AG04449 (cell line): ENCODE measurements at regions not wholly inside any gene's neighbourhood (a gene's known extent, or its start where the extent isn't known, plus 50 kb on each side); places are given as distances from the start of the nearest gene placed in this dataset.
"Not testable (repeated sequence)": the region's sequence is repeated elsewhere in the genome, so short reads cannot be mapped to it uniquely, and the experiment has no call there.

ENCODE experiments used
- CTCF ChIA-PET: fragments of 350-600 bp; formaldehyde crosslinking; extraction: SDS; loops from one replicate; lab custom pipeline; 2021; ENCODE audit warnings: antibody characterized with exemption; lab: Yijun Ruan, JAX
- POLR2A ChIA-PET: fragments of 400-600, 350-600 bp; formaldehyde crosslinking; extraction: SDS; loops from one replicate; lab custom pipeline; 2020; ENCODE audit warnings: antibody characterized with exemption, inconsistent platforms; lab: Yijun Ruan, JAX
- DNase-seq: peaks from one replicate; pipeline ENCODE4 v3.0.0-alpha.2; 2010; ENCODE audit warnings: low read depth, low spot score
- H3K4me3 ChIP-seq: 2 replicates; pipeline ENCODE4 v1.5.1; 2011; ENCODE audit warnings: low read depth, mild to moderate bottlenecking, control low read depth, low read length
- TF ChIP-seq, protein P1 (sequence below): IDR thresholded peaks from one replicate; pipeline ENCODE4 v1.5.1; 2011; ENCODE audit warnings: mild to moderate bottlenecking, moderate library complexity, low read length, control low read depth, inconsistent platforms; ENCODE audit not compliant: insufficient read depth; ENCODE audit errors: missing control alignments

DNA sequence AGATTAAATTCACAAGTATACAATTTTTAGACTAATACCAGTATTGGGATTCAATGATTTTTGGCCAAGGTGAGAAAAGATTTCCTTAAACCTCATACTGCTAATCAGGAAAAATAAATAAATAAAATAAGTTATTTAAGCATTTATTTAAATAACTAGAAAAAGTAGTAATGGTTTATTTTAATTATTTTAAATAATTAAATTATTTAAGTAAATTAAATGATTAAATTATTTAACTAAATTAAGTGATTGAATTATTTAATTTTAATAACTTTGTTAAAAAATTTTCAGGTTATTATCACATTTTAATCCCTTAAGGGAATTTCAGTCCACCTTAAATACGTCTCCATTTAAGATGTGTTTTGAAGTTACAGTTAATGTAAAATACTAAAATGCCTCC lies 1831.5 kb upstream of the MIR17HG start:
- CTCF ChIA-PET = no interaction called here
- no peak for DNase-seq
- H3K4me3 ChIP-seq = no peak overlapping the region
- POLR2A ChIA-PET = no interaction called here
- TF ChIP-seq, protein P1, sequence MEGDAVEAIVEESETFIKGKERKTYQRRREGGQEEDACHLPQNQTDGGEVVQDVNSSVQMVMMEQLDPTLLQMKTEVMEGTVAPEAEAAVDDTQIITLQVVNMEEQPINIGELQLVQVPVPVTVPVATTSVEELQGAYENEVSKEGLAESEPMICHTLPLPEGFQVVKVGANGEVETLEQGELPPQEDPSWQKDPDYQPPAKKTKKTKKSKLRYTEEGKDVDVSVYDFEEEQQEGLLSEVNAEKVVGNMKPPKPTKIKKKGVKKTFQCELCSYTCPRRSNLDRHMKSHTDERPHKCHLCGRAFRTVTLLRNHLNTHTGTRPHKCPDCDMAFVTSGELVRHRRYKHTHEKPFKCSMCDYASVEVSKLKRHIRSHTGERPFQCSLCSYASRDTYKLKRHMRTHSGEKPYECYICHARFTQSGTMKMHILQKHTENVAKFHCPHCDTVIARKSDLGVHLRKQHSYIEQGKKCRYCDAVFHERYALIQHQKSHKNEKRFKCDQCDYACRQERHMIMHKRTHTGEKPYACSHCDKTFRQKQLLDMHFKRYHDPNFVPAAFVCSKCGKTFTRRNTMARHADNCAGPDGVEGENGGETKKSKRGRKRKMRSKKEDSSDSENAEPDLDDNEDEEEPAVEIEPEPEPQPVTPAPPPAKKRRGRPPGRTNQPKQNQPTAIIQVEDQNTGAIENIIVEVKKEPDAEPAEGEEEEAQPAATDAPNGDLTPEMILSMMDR = no peak

DNA sequence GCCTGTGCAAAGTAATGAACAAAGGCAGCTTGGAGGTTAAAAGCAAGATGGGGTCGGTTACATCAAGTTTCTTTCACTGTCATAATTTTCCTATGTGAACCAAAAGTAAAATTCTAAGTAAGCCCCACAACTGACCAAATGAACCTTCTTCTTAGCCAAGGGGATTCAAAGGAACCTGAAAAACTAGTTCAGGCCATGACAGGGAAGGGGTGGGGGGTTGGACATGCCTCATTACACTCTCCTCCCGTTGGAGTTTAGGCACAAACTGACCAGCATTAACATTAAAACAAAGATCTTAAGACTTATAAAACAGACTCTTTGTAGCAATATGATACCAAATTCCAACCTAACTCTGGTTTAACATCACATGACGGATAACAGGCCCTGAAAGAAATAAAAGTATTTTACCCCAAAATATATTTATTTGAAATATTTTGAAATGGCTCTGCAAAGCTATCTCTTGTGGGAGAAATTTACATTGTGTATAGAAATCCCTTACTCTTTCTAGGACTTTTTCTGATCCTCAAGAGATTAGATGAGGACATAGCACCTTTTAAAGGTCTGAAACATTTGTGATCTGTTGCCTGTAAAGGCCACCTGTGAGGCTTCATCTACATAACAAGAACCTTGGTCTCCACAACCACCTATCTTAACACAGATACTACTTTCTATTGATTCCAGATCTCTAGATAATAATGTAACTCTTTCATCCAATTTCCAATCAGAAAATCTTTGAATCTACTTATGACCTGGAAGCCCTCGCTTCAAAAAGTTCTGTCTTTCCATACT lies 1829.0 kb upstream of the MIR17HG start:
- CTCF ChIA-PET = no interaction called here
- no peak for DNase-seq
- TF ChIP-seq, protein P1 = no peak
- no peak overlapping the region for H3K4me3 ChIP-seq
- POLR2A ChIA-PET = no interaction called here

DNA sequence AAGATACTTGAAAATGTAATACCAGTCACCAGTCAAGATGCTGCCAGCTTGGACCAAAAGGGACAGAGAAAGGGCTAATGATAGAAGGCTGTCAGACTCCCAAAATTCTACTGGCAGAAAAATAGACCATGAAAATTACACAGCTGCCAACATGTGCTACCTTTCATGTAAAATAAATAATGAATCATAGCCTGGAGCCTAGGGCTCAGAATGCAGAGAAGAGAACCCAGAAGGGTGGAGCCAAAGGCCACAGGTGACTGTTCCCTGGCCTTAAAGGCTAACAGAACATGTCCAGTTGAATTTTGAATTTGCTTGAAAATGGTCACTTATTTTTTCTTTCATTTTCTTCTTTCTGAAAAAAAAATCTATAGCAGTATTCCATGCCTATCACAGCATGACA lies 1827.0 kb upstream of the MIR17HG start:
- TF ChIP-seq, protein P1 = no peak
- no peak for DNase-seq

DNA sequence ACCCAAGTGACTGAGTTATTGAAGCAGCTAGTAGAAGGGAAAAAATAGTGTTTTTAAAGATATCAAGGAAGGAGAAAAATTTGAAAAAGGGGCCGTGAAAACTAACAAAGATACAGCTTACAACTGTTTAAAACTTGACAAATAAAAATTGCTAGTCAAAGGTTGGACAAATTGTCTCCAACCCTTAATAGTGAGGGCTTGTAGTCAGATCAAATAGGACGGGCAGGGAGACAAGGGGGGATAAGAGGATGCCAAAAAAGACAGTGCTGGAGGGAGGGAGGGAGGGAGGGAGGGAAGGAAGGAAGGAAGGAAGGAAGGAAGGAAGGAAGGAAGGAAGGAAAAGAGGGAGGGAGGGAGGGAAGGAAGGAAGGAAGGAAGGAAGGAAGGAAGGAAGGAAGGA lies 1825.8 kb upstream of the MIR17HG start:
- CTCF ChIA-PET, POLR2A ChIA-PET, H3K4me3 ChIP-seq, DNase-seq: not testable (repeated sequence)

More for the DNA sequence above, 1827.0 kb upstream of the MIR17HG start:
- CTCF ChIA-PET = no interaction called here
- no peak overlapping the region for H3K4me3 ChIP-seq
- POLR2A ChIA-PET = no interaction called here

DNA sequence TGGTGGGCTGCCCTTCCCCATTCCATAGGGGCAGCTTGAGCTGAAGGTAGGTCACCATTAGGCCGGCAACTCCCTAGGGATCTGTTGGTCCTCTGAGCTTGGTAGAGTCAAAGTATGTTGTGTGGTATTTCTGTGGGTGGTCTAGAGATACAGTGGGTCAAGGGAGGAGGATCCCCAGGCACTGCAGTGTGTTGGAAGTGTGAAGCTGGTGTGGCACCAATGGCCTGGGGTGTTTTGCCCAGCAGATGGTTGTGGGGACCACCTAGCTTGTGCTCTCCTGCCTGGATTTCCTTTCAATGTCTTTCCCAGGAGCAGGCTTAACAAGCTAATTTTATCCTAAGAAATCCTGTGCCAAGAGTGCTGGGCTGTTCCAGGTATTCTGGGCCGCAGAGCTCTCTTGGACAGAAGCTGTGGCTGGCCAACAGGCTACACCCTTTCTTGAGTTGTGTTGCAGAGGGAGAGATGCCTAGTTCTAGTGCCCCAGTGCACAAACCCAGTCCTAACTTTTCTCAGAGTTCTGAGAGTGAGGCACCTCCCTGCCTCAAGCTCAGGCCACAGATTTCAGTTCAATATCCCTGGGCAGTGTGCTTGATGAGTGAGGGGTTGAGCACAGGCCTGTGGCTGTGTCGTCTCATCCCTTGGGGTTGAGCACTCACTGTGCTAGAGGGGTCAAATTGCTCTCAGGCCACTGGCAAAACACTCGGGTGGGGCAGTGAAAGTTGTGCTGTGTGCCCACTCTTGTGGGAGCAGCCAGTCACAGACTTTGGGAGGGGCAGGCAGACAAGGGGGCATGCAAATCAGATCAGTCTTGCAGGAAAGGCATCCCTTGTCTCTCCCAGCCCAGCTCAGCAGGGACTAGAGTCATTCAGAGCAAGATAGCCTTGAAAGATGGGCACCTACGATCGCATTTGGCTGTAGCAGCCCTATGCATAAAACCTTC lies 1806.1 kb upstream of the MIR17HG start:
- DNase-seq = no peak
- H3K4me3 ChIP-seq = no peak overlapping the region
- POLR2A ChIA-PET = interaction anchor here (0.7 kb wide), 1 partner anchor 39 kb away, joined by 3 read pairs; no protein-coding TSS in a partner anchor
- TF ChIP-seq, protein P1 = no peak
- CTCF ChIA-PET = no interaction called here

DNA sequence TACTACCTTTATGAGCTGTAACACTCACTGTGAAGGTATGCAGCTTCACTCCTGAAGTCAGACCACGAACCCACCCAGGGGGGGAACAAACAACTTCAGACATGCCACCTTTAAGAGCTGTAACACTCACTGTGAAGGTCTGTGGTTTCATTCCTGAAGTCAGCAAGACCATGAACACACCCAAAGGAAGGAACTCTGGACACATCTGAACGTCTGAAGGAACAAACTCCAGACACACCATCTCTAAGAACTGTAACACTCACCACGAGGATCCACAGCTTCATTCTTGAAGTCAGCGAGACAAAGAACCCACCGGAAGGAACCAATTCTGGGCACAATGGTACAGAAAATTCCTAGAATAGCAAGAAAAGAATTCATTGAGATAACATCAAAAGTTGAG lies 1796.5 kb upstream of the MIR17HG start:
- POLR2A ChIA-PET = no interaction called here
- TF ChIP-seq, protein P1 = no peak
- no peak overlapping the region for H3K4me3 ChIP-seq
- no peak for DNase-seq
- CTCF ChIA-PET = no interaction called here
